IPS-18a (cell line): ENCODE measurements at regions not wholly inside any gene's neighbourhood (a gene's known extent, or its start where the extent isn't known, plus 50 kb on each side); places are given as distances from the start of the nearest gene placed in this dataset.

Experiments used
- H3K27ac ChIP-seq: one replicate; pipeline ENCODE4 v1.5.1; 2013; ENCODE audit warnings: low read length
- H3K27me3 ChIP-seq: one replicate; pipeline ENCODE4 v1.6.1; 2013; ENCODE audit warnings: mild to moderate bottlenecking, low read length; ENCODE audit not compliant: control insufficient read depth, insufficient read depth
- H3K36me3 ChIP-seq: one replicate; pipeline ENCODE4 v1.6.1; 2013; ENCODE audit warnings: low read depth, low read length; ENCODE audit not compliant: control insufficient read depth
- H3K4me1 ChIP-seq: one replicate; pipeline ENCODE4 v1.6.1; 2013; ENCODE audit warnings: low read depth, low read length; ENCODE audit not compliant: control insufficient read depth
- H3K4me3 ChIP-seq: one replicate; pipeline ENCODE4 v1.5.1; 2013; ENCODE audit warnings: low read length
- H3K9ac ChIP-seq: one replicate; pipeline ENCODE4 v1.6.1; 2013; ENCODE audit warnings: mild to moderate bottlenecking, low read length, moderate library complexity
- H3K9me3 ChIP-seq: one replicate; pipeline ENCODE4 v1.6.1; 2013; ENCODE audit warnings: low read depth, low read length; ENCODE audit not compliant: control insufficient read depth

DNA sequence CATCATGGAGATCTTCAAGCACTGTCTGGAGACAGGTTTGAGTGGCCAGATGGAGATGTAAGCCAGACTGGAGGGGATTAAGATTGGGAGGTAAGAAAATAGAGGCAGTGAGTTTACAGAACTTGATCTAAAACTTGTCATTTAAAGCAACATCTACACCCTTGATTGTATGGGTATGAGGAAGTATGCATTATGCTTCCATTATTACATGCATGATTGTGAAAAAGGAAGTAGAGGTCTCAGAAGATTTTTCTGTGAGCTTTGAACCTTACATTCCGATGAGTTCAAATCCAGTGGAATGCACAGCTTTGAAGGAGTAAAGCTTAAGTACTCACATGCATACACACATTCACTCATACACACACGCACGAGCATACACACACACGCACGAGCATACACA lies 550.8 kb downstream of the MED13L start:
- no peaks in the 10 kb centered on the region for H3K36me3 ChIP-seq
- no peaks in the 10 kb centered on the region for H3K4me1 ChIP-seq
- no peaks in the 10 kb centered on the region for H3K9me3 ChIP-seq
- no peak overlapping the region for H3K9ac ChIP-seq
- no peak overlapping the region for H3K4me3 ChIP-seq
- no peaks in the 10 kb centered on the region for H3K27me3 ChIP-seq
- H3K27ac ChIP-seq, result no peak overlapping the region

DNA sequence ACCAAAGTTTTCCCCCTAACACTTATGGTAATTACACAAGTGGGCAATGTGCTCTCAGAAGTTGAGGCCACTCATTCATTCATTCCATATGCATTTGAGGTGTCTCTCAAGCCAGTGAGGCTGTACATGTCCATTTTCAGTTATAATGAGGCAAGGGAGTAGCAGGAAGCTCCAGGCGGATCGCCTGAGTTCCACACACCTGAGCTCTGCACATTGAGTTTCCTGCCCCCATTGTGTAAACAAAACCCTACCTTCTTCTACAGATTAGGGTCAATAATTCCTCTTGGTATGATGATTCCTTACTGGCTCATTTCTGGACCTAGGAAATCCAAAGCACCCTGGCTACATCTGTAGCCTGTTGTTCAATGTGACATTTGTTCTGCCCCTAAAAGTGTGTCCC lies 555.3 kb downstream of the MED13L start:
- Histone ChIP-seq H3K27ac (no peak overlapping the region), H3K9ac (no peak overlapping the region), H3K9me3 (no peaks in the 10 kb centered on the region), H3K4me3 (no peak overlapping the region), H3K4me1 (no peaks in the 10 kb centered on the region), H3K36me3 (no peaks in the 10 kb centered on the region), H3K27me3 (no peaks in the 10 kb centered on the region)

GRCh38 chr12:115716551-115716950 lies 560.9 kb downstream of the MED13L start:
- Histone ChIP-seq H3K27me3 (no peaks in the 10 kb centered on the region), H3K9ac (no peak overlapping the region), H3K4me3 (no peak overlapping the region), H3K36me3 (no peaks in the 10 kb centered on the region), H3K4me1 (no peaks in the 10 kb centered on the region), H3K9me3 (no peaks in the 10 kb centered on the region), H3K27ac (no peak overlapping the region)

DNA sequence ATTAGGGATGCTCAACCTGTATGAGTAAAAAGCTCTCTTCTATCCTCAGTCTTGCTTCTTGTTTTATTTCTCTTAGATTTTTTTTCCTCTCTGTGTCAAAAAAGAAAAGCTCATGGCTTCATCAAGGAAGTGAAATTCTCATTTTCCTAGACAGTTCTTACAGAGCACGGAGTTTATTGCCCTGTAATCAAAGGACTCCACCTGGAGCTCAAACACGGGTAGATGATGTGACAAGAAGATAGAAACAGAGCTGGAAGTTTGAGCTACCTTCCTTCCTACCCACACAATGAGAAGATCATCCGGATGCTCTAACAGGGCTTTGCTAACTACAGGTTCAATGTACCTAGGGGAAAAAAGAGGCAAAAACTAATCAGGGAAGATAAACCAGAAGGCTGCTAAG lies 564.8 kb downstream of the MED13L start:
- Histone ChIP-seq H3K27ac (no peak overlapping the region), H3K27me3 (no peaks in the 10 kb centered on the region), H3K9ac (no peak overlapping the region), H3K36me3 (no peaks in the 10 kb centered on the region), H3K4me1 (no peaks in the 10 kb centered on the region), H3K4me3 (no peak overlapping the region), H3K9me3 (no peaks in the 10 kb centered on the region)

DNA sequence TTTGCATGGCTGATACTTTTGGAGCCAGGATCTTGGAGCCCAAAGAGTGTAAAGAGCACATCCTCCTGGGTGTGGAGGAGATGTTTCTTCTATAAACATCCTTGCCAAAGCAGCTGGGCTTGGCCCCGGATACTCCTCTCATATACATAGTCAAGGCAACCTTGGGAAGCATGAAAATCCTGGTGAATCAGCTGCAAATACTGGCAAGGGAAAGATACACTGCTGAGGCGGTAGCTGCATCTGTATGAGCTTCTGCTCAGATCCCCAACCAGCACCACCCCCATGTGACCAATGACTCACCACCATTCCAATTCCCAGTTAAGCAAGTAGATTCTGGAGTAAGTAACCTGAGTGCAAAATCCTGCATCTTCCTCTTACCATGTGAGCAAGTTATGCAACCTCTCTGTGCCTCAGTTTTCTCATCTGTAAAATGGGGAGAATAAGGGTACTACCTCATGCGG lies 567.4 kb downstream of the MED13L start:
- no peaks in the 10 kb centered on the region for H3K27me3 ChIP-seq
- no peaks in the 10 kb centered on the region for H3K36me3 ChIP-seq
- H3K4me1 ChIP-seq, result no peaks in the 10 kb centered on the region
- no peak overlapping the region for H3K9ac ChIP-seq
- no peak overlapping the region for H3K27ac ChIP-seq
- H3K9me3 ChIP-seq, result no peaks in the 10 kb centered on the region
- no peak overlapping the region for H3K4me3 ChIP-seq

GRCh38 chr12:115709540-115710011 lies 567.9 kb downstream of the MED13L start:
- H3K4me3 ChIP-seq, result no peak overlapping the region
- H3K4me1 ChIP-seq, result no peaks in the 10 kb centered on the region
- no peaks in the 10 kb centered on the region for H3K27me3 ChIP-seq
- H3K9me3 ChIP-seq, result no peaks in the 10 kb centered on the region
- no peak overlapping the region for H3K27ac ChIP-seq
- no peak overlapping the region for H3K9ac ChIP-seq
- H3K36me3 ChIP-seq, result no peaks in the 10 kb centered on the region

- H3K27ac ChIP-seq, result no peak overlapping the region
- no peaks in the 10 kb centered on the region for H3K9me3 ChIP-seq
- no peak overlapping the region for H3K9ac ChIP-seq
- H3K36me3 ChIP-seq, result no peaks in the 10 kb centered on the region
- no peak overlapping the region for H3K4me3 ChIP-seq
- no peaks in the 10 kb centered on the region for H3K27me3 ChIP-seq
- H3K4me1 ChIP-seq, result no peaks in the 10 kb centered on the region
These were observed 568.7 kb downstream of the MED13L start for GRCh38 chr12:115708801-115709200.

GRCh38 chr12:115700896-115701465 lies 576.5 kb downstream of the MED13L start:
- H3K4me1 ChIP-seq, result no peaks in the 10 kb centered on the region
- no peaks in the 10 kb centered on the region for H3K9me3 ChIP-seq
- no peaks in the 10 kb centered on the region for H3K36me3 ChIP-seq
- H3K4me3 ChIP-seq, result no peak overlapping the region
- no peaks in the 10 kb centered on the region for H3K27me3 ChIP-seq
- no peak overlapping the region for H3K9ac ChIP-seq
- H3K27ac ChIP-seq, result no peak overlapping the region

DNA sequence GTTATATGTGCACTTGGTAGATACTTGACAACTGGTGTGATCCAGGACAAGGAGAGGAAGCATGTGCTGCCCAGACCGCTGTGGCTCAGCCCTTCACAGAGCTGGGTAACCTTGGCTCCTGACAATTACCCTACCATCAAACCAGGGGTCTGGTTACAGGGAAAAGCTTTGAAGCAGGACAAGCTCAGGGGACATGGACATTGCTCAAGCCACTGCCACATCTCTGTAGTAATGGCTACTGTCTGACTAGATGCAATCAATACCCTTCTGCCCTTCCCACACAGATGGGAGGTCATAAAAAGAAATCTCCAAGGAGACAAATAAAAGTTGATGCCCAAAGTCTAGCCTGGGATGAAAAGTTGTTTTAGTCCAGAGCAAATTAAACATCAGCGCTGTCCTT lies 577.4 kb downstream of the MED13L start:
- Histone ChIP-seq H3K9ac (no peak overlapping the region), H3K27ac (no peak overlapping the region), H3K36me3 (no peaks in the 10 kb centered on the region), H3K9me3 (no peaks in the 10 kb centered on the region), H3K4me1 (no peaks in the 10 kb centered on the region), H3K27me3 (no peaks in the 10 kb centered on the region), H3K4me3 (no peak overlapping the region)

DNA sequence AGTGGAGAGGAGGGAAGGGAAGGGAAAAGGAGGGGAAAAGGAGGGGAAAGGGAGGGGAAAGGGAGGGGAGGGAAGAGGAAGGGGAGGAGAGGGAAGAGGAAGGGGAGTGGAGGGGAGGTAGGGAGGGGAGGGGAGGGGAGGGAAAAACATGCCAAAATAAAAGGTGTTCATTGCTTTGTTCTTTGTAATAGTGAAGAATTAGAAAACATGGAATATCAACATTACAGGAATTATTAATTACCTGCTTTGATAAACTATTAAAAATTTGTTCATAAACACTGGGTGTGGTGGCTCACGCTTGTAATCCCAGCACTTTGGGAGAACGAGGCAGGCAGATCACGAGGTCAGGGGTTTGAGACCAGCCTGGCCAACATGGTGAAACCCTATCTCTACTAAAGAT lies 579.2 kb downstream of the MED13L start:
- no peak overlapping the region for H3K27ac ChIP-seq
- no peak overlapping the region for H3K9ac ChIP-seq
- H3K9me3 ChIP-seq, result no peaks in the 10 kb centered on the region
- H3K4me3 ChIP-seq, result no peak overlapping the region
- H3K27me3 ChIP-seq, result no peaks in the 10 kb centered on the region
- no peaks in the 10 kb centered on the region for H3K36me3 ChIP-seq
- no peaks in the 10 kb centered on the region for H3K4me1 ChIP-seq

DNA sequence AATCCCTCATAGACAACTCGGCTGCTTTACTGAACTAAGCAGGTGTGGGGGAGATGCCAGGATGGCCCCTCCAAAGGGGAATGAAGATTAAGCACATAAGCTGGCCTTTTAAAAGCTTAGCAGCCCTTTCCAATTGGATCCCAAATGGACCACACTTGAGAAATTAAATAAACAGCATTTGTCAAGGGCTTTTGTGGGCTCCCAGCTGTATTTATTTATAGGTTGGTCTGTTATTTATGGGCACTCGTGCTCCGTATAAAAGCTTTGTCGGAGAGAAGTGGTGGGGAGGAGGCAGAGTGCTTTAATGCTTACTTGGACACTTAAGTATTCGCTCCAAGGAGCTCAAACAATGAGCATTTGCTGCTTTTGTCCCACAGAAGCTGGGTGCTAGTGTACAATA lies 580.2 kb downstream of the MED13L start:
- Histone ChIP-seq H3K4me1 (no peaks in the 10 kb centered on the region), H3K27ac (no peak overlapping the region), H3K36me3 (no peaks in the 10 kb centered on the region), H3K4me3 (no peak overlapping the region), H3K27me3 (no peaks in the 10 kb centered on the region), H3K9me3 (no peaks in the 10 kb centered on the region), H3K9ac (no peak overlapping the region)

DNA sequence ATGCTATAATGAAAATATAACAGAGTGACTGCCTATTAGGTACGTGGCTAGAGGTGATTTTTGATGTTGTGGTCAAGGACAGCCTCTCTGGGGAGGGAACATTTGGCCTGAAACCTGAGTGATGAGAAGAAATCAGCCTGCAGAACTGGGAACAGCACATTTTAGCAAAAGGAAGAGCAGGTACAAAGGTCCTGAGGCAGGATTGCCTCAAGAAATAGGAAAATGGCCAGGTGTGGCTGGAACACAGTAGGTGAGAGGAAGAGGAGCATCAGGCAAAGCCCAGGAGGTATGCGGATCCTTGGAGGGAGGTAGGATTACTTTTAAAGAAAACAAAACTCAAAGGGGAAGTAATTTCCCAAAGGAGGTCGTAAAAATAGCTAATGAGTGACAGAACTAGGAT lies 582.9 kb downstream of the MED13L start:
- Histone ChIP-seq H3K27ac (no peak overlapping the region), H3K4me3 (no peak overlapping the region), H3K9me3 (no peaks in the 10 kb centered on the region), H3K36me3 (no peaks in the 10 kb centered on the region), H3K9ac (no peak overlapping the region), H3K4me1 (no peaks in the 10 kb centered on the region), H3K27me3 (no peaks in the 10 kb centered on the region)
